ENCODE measurements at regions not wholly inside any gene's neighbourhood (a gene's known extent, or its start where the extent isn't known, plus 50 kb on each side); places are given as distances from the start of the nearest gene placed in this dataset.

- no peaks in the 10 kb centered on the region for H3K27me3 Mint-ChIP-seq
- no peak overlapping the region for H3K4me3 ChIP-seq (ENCODE audit: control insufficient read depth in 1 of 2, extremely low read depth in 1 of 2, low read length in 1 of 2)
- ATAC-seq (replicated peaks in 1 of 4) (no peak), DNase-seq (no peak)
- WGBS (ENCODE audit: insufficient coverage): no CpG with 5 or more reads among the region's 1 CpG
- no peak overlapping the region for H3K27ac Mint-ChIP-seq
- H3K36me3 Mint-ChIP-seq: no peaks in the 10 kb centered on the region
- CTCF ChIA-PET: no interaction called here
- no peaks in the 10 kb centered on the region for H3K27me3 ChIP-seq (replicated peaks in 1 of 2; ENCODE audit: control insufficient read depth in 2 of 2, extremely low read depth in 1 of 2, insufficient read depth in 2 of 2, low read length in 1 of 2)
- peaks cover 6 to 14% (median 11%) of the 10 kb centered on the region in 3 donors for H3K4me1 Mint-ChIP-seq
- H3K27ac ChIP-seq (ENCODE audit: low read length): no peak overlapping the region
- POLR2A ChIA-PET: no interaction called here
- no peaks in the 10 kb centered on the region for H3K9me3 ChIP-seq
- no peak overlapping the region for H3K4me3 Mint-ChIP-seq
- no peaks in the 10 kb centered on the region for H3K36me3 ChIP-seq (ENCODE audit: control insufficient read depth in 2 of 2, extremely low read depth in 1 of 2, insufficient read depth in 1 of 2, low read length in 1 of 2)
- H3K4me1 ChIP-seq (ENCODE audit: control insufficient read depth in 1 of 2, extremely low read depth in 1 of 2, insufficient read depth in 2 of 2, low read length in 2 of 2): no peaks in the 10 kb centered on the region
- H3K9me3 Mint-ChIP-seq: peaks cover 0 to 3% (median 0%) of the 10 kb centered on the region in 3 donors
Observed at GRCh38 chr9:31702957-31703356, 681.5 kb upstream of the ACO1 start.

GRCh38 chr9:31715250-31715649, 669.2 kb upstream of the ACO1 start:
- no peaks in the 10 kb centered on the region for H3K36me3 ChIP-seq (ENCODE audit: control insufficient read depth in 2 of 2, extremely low read depth in 1 of 2, insufficient read depth in 1 of 2, low read length in 1 of 2)
- ATAC-seq (replicated peaks in 1 of 4): no peak
- no peaks in the 10 kb centered on the region for H3K4me1 Mint-ChIP-seq
- 88% methylated on average over 4 of the region's 4 CpGs for WGBS (ENCODE audit: insufficient coverage)
- H3K36me3 Mint-ChIP-seq: no peaks in the 10 kb centered on the region
- no peaks in the 10 kb centered on the region for H3K9me3 ChIP-seq
- no peak overlapping the region for H3K27ac Mint-ChIP-seq
- no peaks in the 10 kb centered on the region for H3K27me3 Mint-ChIP-seq
- H3K9me3 Mint-ChIP-seq: no peaks in the 10 kb centered on the region
- H3K4me1 ChIP-seq (ENCODE audit: control insufficient read depth in 1 of 2, extremely low read depth in 1 of 2, insufficient read depth in 2 of 2, low read length in 2 of 2): no peaks in the 10 kb centered on the region
- H3K27me3 ChIP-seq (replicated peaks in 1 of 2; ENCODE audit: control insufficient read depth in 2 of 2, extremely low read depth in 1 of 2, insufficient read depth in 2 of 2, low read length in 1 of 2): no peaks in the 10 kb centered on the region
- H3K4me3 Mint-ChIP-seq: no peak overlapping the region
- POLR2A ChIA-PET: no interaction called here
- no peak overlapping the region for H3K27ac ChIP-seq (ENCODE audit: low read length)
- no peak for DNase-seq
- H3K4me3 ChIP-seq (ENCODE audit: control insufficient read depth in 1 of 2, extremely low read depth in 1 of 2, low read length in 1 of 2): no peak overlapping the region
- CTCF ChIA-PET: no interaction called here

GRCh38 chr9:31719262-31719661, 665.2 kb upstream of the ACO1 start:
- Mint-ChIP-seq H3K9me3 (no peaks in the 10 kb centered on the region), H3K27ac (no peak overlapping the region), H3K36me3 (no peaks in the 10 kb centered on the region), H3K27me3 (no peaks in the 10 kb centered on the region), H3K4me3 (no peak overlapping the region), H3K4me1 (no peaks in the 10 kb centered on the region)
- Histone ChIP-seq H3K27ac (ENCODE audit: low read length) (no peak overlapping the region), H3K36me3 (ENCODE audit: control insufficient read depth in 2 of 2, extremely low read depth in 1 of 2, insufficient read depth in 1 of 2, low read length in 1 of 2) (no peaks in the 10 kb centered on the region), H3K27me3 (replicated peaks in 1 of 2; ENCODE audit: control insufficient read depth in 2 of 2, extremely low read depth in 1 of 2, insufficient read depth in 2 of 2, low read length in 1 of 2) (no peaks in the 10 kb centered on the region), H3K4me1 (ENCODE audit: control insufficient read depth in 1 of 2, extremely low read depth in 1 of 2, insufficient read depth in 2 of 2, low read length in 2 of 2) (no peaks in the 10 kb centered on the region), H3K4me3 (ENCODE audit: control insufficient read depth in 1 of 2, extremely low read depth in 1 of 2, low read length in 1 of 2) (no peak overlapping the region), H3K9me3 (no peaks in the 10 kb centered on the region)
- ChIA-PET CTCF (no interaction called here), POLR2A (no interaction called here)
- 40% methylated on average over 1 of the region's 4 CpGs for WGBS (ENCODE audit: insufficient coverage)
- DNase-seq: no peak
- no peak for ATAC-seq (replicated peaks in 1 of 4)

- Mint-ChIP-seq H3K4me3 (no peak overlapping the region), H3K36me3 (no peaks in the 10 kb centered on the region), H3K27ac (no peak overlapping the region), H3K27me3 (no peaks in the 10 kb centered on the region), H3K9me3 (no peaks in the 10 kb centered on the region), H3K4me1 (no peaks in the 10 kb centered on the region)
- POLR2A ChIA-PET: no interaction called here
- Histone ChIP-seq H3K4me3 (ENCODE audit: control insufficient read depth in 1 of 2, extremely low read depth in 1 of 2, low read length in 1 of 2) (no peak overlapping the region), H3K9me3 (no peaks in the 10 kb centered on the region), H3K27me3 (replicated peaks in 1 of 2; ENCODE audit: control insufficient read depth in 2 of 2, extremely low read depth in 1 of 2, insufficient read depth in 2 of 2, low read length in 1 of 2) (no peaks in the 10 kb centered on the region), H3K27ac (ENCODE audit: low read length) (no peak overlapping the region), H3K4me1 (ENCODE audit: control insufficient read depth in 1 of 2, extremely low read depth in 1 of 2, insufficient read depth in 2 of 2, low read length in 2 of 2) (no peaks in the 10 kb centered on the region), H3K36me3 (ENCODE audit: control insufficient read depth in 2 of 2, extremely low read depth in 1 of 2, insufficient read depth in 1 of 2, low read length in 1 of 2) (no peaks in the 10 kb centered on the region)
- CTCF ChIA-PET: no interaction called here
- no peak for ATAC-seq (replicated peaks in 1 of 4)
- DNase-seq: no peak
- WGBS (ENCODE audit: insufficient coverage): 93% methylated on average over 6 of the region's 6 CpGs
Observed at GRCh38 chr9:31730398-31730797, 654.0 kb upstream of the ACO1 start.

- ChIA-PET CTCF (interaction anchor here in 1 of 2 donors (0.7 kb wide), 1 partner anchor 477 kb away, joined by 3 read pairs; no protein-coding TSS in a partner anchor), POLR2A (no interaction called here)
- no peaks in the 10 kb centered on the region for H3K9me3 ChIP-seq
- no peaks in the 10 kb centered on the region for H3K27me3 Mint-ChIP-seq
- no peak for DNase-seq
- H3K4me3 ChIP-seq (ENCODE audit: control insufficient read depth in 1 of 2, extremely low read depth in 1 of 2, low read length in 1 of 2): no peak overlapping the region
- H3K36me3 Mint-ChIP-seq: no peaks in the 10 kb centered on the region
- WGBS (ENCODE audit: insufficient coverage): no CpG with 5 or more reads among the region's 3 CpGs
- H3K4me1 ChIP-seq (ENCODE audit: control insufficient read depth in 1 of 2, extremely low read depth in 1 of 2, insufficient read depth in 2 of 2, low read length in 2 of 2): no peaks in the 10 kb centered on the region
- H3K27ac ChIP-seq (ENCODE audit: low read length): no peak overlapping the region
- H3K27ac Mint-ChIP-seq: no peak overlapping the region
- no peaks in the 10 kb centered on the region for H3K9me3 Mint-ChIP-seq
- H3K36me3 ChIP-seq (ENCODE audit: control insufficient read depth in 2 of 2, extremely low read depth in 1 of 2, insufficient read depth in 1 of 2, low read length in 1 of 2): no peaks in the 10 kb centered on the region
- no peaks in the 10 kb centered on the region for H3K27me3 ChIP-seq (replicated peaks in 1 of 2; ENCODE audit: control insufficient read depth in 2 of 2, extremely low read depth in 1 of 2, insufficient read depth in 2 of 2, low read length in 1 of 2)
- ATAC-seq (replicated peaks in 1 of 4): no peak
- H3K4me1 Mint-ChIP-seq: no peaks in the 10 kb centered on the region
- no peak overlapping the region for H3K4me3 Mint-ChIP-seq
Observed at GRCh38 chr9:31733166-31733565, 651.3 kb upstream of the ACO1 start.

GRCh38 chr9:31736581-31737179, 647.8 kb upstream of the ACO1 start:
- no peak overlapping the region for H3K27ac Mint-ChIP-seq
- H3K4me3 ChIP-seq (ENCODE audit: control insufficient read depth in 1 of 2, extremely low read depth in 1 of 2, low read length in 1 of 2): no peak overlapping the region
- H3K4me1 ChIP-seq (ENCODE audit: control insufficient read depth in 1 of 2, extremely low read depth in 1 of 2, insufficient read depth in 2 of 2, low read length in 2 of 2): no peaks in the 10 kb centered on the region
- H3K4me3 Mint-ChIP-seq: no peak overlapping the region
- no CpG with 5 or more reads among the region's 1 CpG for WGBS (ENCODE audit: insufficient coverage)
- H3K36me3 Mint-ChIP-seq: no peaks in the 10 kb centered on the region
- H3K4me1 Mint-ChIP-seq: no peaks in the 10 kb centered on the region
- H3K9me3 ChIP-seq: no peaks in the 10 kb centered on the region
- ChIA-PET CTCF (no interaction called here), POLR2A (interaction anchor here in 1 of 2 donors (0.5 kb wide), 1 partner anchor 23 kb away, joined by 3 read pairs; no protein-coding TSS in a partner anchor)
- H3K36me3 ChIP-seq (ENCODE audit: control insufficient read depth in 2 of 2, extremely low read depth in 1 of 2, insufficient read depth in 1 of 2, low read length in 1 of 2): no peaks in the 10 kb centered on the region
- H3K9me3 Mint-ChIP-seq: no peaks in the 10 kb centered on the region
- ATAC-seq (replicated peaks in 1 of 4) (no peak), DNase-seq (no peak)
- H3K27ac ChIP-seq (ENCODE audit: low read length): no peak overlapping the region
- H3K27me3 ChIP-seq (replicated peaks in 1 of 2; ENCODE audit: control insufficient read depth in 2 of 2, extremely low read depth in 1 of 2, insufficient read depth in 2 of 2, low read length in 1 of 2): no peaks in the 10 kb centered on the region
- H3K27me3 Mint-ChIP-seq: no peaks in the 10 kb centered on the region

- Mint-ChIP-seq H3K27ac (no peak overlapping the region), H3K4me3 (no peak overlapping the region), H3K4me1 (no peaks in the 10 kb centered on the region), H3K9me3 (no peaks in the 10 kb centered on the region), H3K36me3 (no peaks in the 10 kb centered on the region), H3K27me3 (no peaks in the 10 kb centered on the region)
- ChIA-PET POLR2A (no interaction called here), CTCF (no interaction called here)
- Histone ChIP-seq H3K4me1 (ENCODE audit: control insufficient read depth in 1 of 2, extremely low read depth in 1 of 2, insufficient read depth in 2 of 2, low read length in 2 of 2) (no peaks in the 10 kb centered on the region), H3K9me3 (no peaks in the 10 kb centered on the region), H3K4me3 (ENCODE audit: control insufficient read depth in 1 of 2, extremely low read depth in 1 of 2, low read length in 1 of 2) (no peak overlapping the region), H3K27ac (ENCODE audit: low read length) (no peak overlapping the region), H3K27me3 (replicated peaks in 1 of 2; ENCODE audit: control insufficient read depth in 2 of 2, extremely low read depth in 1 of 2, insufficient read depth in 2 of 2, low read length in 1 of 2) (no peaks in the 10 kb centered on the region), H3K36me3 (ENCODE audit: control insufficient read depth in 2 of 2, extremely low read depth in 1 of 2, insufficient read depth in 1 of 2, low read length in 1 of 2) (no peaks in the 10 kb centered on the region)
- no peak for DNase-seq
- no peak for ATAC-seq (replicated peaks in 1 of 4)
- whole genome bisulfite sequencing (ENCODE audit: insufficient coverage): no CpG with 5 or more reads among the region's 1 CpG
Observed at GRCh38 chr9:31740705-31741104, 643.7 kb upstream of the ACO1 start.

All from T-cell (primary cell).